ENCODE measurements at regions not wholly inside any gene's neighbourhood (a gene's known extent, or its start where the extent isn't known, plus 50 kb on each side); places are given as distances from the start of the nearest gene placed in this dataset.

DNA sequence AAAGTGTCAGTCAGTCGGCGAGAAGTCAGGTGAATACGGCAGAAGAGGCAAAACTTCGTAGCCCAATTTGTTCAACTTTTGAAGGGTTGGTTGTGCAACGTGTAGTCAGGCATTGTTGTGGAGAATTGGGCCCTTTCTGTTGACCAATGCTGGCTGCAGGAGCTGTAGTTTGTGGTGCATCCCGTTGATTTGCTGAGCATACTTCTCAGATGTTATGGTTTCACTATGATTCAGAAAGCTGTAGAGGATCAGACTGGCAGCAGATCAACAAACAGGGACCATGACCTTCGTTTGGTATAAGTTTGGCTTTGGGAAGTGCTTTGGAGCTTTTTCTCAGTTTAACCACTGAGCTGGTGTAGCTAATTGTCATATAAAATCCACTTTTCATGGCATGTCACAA lies 190.2 kb upstream of the ADAMTS5 start:
- Histone ChIP-seq H3K27ac (no peak overlapping the region), H3K27me3 (replicated peaks) (no peaks in the 10 kb centered on the region), H3K36me3 (replicated peaks) (no peaks in the 10 kb centered on the region), H3K4me3 (ENCODE audit: low read depth, low read length) (no peak overlapping the region)
- in situ Hi-C loops (cut with HindIII; ENCODE audit: low pct_ligation_motif_present, low sequenced_read_pairs) = no loop called here
- DNase-seq = no peak
- TF ChIP-seq, protein P1, sequence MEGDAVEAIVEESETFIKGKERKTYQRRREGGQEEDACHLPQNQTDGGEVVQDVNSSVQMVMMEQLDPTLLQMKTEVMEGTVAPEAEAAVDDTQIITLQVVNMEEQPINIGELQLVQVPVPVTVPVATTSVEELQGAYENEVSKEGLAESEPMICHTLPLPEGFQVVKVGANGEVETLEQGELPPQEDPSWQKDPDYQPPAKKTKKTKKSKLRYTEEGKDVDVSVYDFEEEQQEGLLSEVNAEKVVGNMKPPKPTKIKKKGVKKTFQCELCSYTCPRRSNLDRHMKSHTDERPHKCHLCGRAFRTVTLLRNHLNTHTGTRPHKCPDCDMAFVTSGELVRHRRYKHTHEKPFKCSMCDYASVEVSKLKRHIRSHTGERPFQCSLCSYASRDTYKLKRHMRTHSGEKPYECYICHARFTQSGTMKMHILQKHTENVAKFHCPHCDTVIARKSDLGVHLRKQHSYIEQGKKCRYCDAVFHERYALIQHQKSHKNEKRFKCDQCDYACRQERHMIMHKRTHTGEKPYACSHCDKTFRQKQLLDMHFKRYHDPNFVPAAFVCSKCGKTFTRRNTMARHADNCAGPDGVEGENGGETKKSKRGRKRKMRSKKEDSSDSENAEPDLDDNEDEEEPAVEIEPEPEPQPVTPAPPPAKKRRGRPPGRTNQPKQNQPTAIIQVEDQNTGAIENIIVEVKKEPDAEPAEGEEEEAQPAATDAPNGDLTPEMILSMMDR (IDR thresholded peaks at IDR 0.05; ENCODE audit: low read depth, low read length, missing control alignments) = no peak

DNA sequence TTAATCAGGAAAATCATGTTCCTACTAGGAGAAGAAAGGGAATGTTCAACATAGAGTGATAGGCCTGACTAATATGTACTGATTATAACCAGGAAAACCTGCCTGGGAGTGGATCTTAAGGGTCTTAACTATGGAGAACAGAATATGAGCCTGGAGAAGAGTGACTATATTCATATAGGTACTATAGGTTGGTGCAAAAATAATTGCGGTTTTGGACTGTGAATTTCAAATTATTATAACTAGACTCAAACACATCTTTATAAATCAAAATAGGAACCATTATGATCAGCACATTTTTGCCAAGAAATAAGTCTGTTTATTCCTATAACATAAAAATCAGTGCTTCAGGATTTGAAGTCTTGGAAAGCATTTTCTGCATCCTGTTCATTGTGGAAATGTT lies 189.8 kb upstream of the ADAMTS5 start:
- no peaks in the 10 kb centered on the region for H3K27me3 ChIP-seq (replicated peaks)
- in situ Hi-C loops (cut with HindIII; ENCODE audit: low pct_ligation_motif_present, low sequenced_read_pairs) = no loop called here
- no peak for DNase-seq
- H3K27ac ChIP-seq = no peak overlapping the region
- no peaks in the 10 kb centered on the region for H3K36me3 ChIP-seq (replicated peaks)
- no peak overlapping the region for H3K4me3 ChIP-seq (ENCODE audit: low read depth, low read length)
- TF ChIP-seq, protein P1 (IDR thresholded peaks at IDR 0.05; ENCODE audit: low read depth, low read length, missing control alignments) = no peak

DNA sequence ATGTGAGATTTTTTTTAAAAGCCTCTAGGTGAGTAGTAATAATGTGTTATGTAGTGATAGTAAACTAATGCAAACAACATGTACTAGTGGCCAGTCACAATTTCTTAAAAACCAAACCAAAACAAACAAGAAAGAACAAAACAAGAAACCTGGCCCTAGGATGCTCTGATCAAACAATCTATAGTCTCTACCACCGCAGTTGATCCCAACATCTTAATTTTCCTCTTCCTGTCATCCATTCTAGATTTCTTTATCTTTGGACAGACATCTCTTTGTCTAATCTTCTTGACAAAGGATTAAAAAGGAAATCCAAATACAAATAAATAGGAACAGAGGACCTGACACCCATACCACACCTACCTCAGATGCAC lies 188.2 kb upstream of the ADAMTS5 start:
- TF ChIP-seq, protein P1 (IDR thresholded peaks at IDR 0.05; ENCODE audit: low read depth, low read length, missing control alignments) = no peak
- in situ Hi-C loops (cut with HindIII; ENCODE audit: low pct_ligation_motif_present, low sequenced_read_pairs) = no loop called here
- no peak for DNase-seq
- no peaks in the 10 kb centered on the region for H3K27me3 ChIP-seq (replicated peaks)
- H3K27ac ChIP-seq = no peak overlapping the region
- H3K36me3 ChIP-seq (replicated peaks) = no peaks in the 10 kb centered on the region
- H3K4me3 ChIP-seq (ENCODE audit: low read depth, low read length) = no peak overlapping the region

DNA sequence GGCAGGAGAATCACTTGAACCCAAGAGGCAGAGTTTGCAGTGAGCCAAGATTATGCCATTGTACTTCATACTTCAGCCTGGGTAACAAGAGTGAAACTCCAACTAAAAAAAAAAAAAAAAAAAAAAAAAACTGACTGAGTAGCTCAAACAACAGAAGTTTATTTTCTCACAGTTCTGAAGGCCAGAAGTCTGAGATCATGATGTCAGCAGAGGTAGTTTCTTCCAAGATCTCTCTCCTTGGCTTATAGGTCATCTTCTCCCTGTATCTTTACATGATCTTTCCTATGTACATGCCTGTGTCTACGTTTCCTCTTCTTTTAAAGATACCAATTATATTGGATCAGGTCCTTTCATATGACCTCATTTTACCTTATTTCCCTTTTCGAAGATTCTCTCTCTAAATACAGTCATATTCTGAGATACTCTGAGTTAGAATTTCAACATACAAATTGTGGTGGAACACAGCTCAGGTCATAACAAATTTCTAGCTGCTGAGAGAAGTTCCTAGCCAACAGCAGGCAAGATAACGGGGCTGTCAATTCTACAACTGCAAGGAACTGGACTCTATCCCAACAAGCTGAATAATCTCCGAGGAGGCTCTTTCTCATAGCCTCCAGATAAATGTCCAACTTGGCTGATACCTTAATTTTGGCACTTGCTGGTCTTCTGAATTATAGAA lies 187.7 kb upstream of the ADAMTS5 start:
- H3K36me3 ChIP-seq (replicated peaks) = no peaks in the 10 kb centered on the region
- no peak overlapping the region for H3K4me3 ChIP-seq (ENCODE audit: low read depth, low read length)
- no peaks in the 10 kb centered on the region for H3K27me3 ChIP-seq (replicated peaks)
- no peak for DNase-seq
- no peak overlapping the region for H3K27ac ChIP-seq
- in situ Hi-C loops (cut with HindIII; ENCODE audit: low pct_ligation_motif_present, low sequenced_read_pairs) = no loop called here
- TF ChIP-seq, protein P1 (IDR thresholded peaks at IDR 0.05; ENCODE audit: low read depth, low read length, missing control alignments) = no peak

DNA sequence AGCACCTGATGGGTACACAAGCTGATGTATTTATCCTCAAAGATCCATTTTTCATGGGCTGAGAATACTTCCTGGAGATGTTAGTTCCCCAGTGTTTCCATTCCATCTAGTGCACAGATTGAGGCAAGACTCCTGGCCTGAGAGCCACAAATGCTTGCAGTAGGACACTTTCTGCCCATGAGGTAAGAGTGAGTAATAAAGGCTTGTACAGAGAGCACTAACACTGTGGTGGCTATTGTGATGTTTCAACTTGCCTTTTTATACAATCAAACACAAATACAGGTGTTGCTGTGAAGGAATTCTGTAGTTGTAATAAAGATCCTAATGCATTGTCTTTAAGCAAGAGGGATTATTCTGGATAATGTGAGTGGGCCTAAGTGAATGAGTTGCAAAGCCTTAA lies 186.1 kb upstream of the ADAMTS5 start:
- in situ Hi-C loops (cut with HindIII; ENCODE audit: low pct_ligation_motif_present, low sequenced_read_pairs) = no loop called here
- H3K27ac ChIP-seq = no peak overlapping the region
- H3K36me3 ChIP-seq (replicated peaks) = no peaks in the 10 kb centered on the region
- DNase-seq = no peak
- no peaks in the 10 kb centered on the region for H3K27me3 ChIP-seq (replicated peaks)
- TF ChIP-seq, protein P1 (IDR thresholded peaks at IDR 0.05; ENCODE audit: low read depth, low read length, missing control alignments) = no peak
- H3K4me3 ChIP-seq (ENCODE audit: low read depth, low read length) = no peak overlapping the region

DNA sequence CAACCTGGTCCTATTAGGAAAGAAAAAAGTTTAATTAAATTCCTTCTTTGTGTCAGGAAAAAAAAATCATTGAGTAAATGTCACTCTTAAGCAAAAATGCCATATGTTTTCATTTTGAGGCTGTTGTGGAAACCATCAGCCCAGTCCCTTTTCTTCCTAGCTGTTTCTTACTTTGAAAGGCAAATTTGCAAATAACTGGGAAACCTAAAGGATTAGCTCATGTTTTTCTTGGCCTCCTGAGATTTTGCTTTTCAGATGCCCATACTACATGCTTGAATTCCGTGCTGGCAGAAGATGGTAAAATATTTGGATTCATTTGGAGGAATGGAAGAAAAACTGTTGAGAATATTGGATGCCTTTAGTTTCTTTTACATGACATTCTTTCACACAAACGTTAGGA lies 182.1 kb upstream of the ADAMTS5 start:
- in situ Hi-C loops (cut with HindIII; ENCODE audit: low pct_ligation_motif_present, low sequenced_read_pairs) = no loop called here
- H3K27ac ChIP-seq = no peak overlapping the region
- peak; percentile 10 for DNase-seq

More for the DNA sequence above, 182.1 kb upstream of the ADAMTS5 start:
- no peak overlapping the region for H3K4me3 ChIP-seq (ENCODE audit: low read depth, low read length)
- no peaks in the 10 kb centered on the region for H3K36me3 ChIP-seq (replicated peaks)
- TF ChIP-seq, protein P1 (IDR thresholded peaks at IDR 0.05; ENCODE audit: low read depth, low read length, missing control alignments) = no peak
- H3K27me3 ChIP-seq (replicated peaks) = no peaks in the 10 kb centered on the region

Measured in brain microvascular endothelial cell (primary cell).